Neural progenitor cell (in vitro differentiated cells): ENCODE measurements at regions not wholly inside any gene's neighbourhood (a gene's known extent, or its start where the extent isn't known, plus 50 kb on each side); places are given as distances from the start of the nearest gene placed in this dataset.
A peak's percentile ranks its signal among the peaks of the same experiment; 100 is the strongest.

ENCODE experiments used
- DNase-seq: peaks from one replicate; pipeline ENCODE4 v3.0.0-alpha.2; 2016; ENCODE audit warnings: low spot score
- H2AFZ ChIP-seq: fragments of 200-600 bp; sonication (generic); replicated peaks from 2 replicates; pipeline ENCODE4 v1.6.1; 2016; ENCODE audit warnings: antibody characterized with exemption
- H3F3A ChIP-seq: fragments of 200-600 bp; sonication (generic); 2 replicates; pipeline ENCODE4 v1.6.1; 2016; ENCODE audit warnings: antibody characterized with exemption, low read depth
- H3K27ac ChIP-seq: fragments of 200-600 bp; sonication (generic); 2 replicates; pipeline ENCODE4 v1.5.1; 2016; ENCODE audit warnings: mild to moderate bottlenecking
- H3K27me3 ChIP-seq: fragments of 200-600 bp; sonication (generic); 2 replicates; pipeline ENCODE4 v1.6.1; 2016; ENCODE audit warnings: mild to moderate bottlenecking, moderate library complexity
- H3K36me3 ChIP-seq: fragments of 200-600 bp; sonication (generic); 2 replicates; pipeline ENCODE4 v1.5.1; 2016
- H3K4me1 ChIP-seq: fragments of 200-600 bp; sonication (generic); 2 replicates; pipeline ENCODE4 v1.6.1; 2016; ENCODE audit warnings: mixed run types
- H3K4me2 ChIP-seq: fragments of 200-600 bp; sonication (generic); 2 replicates; pipeline ENCODE4 v1.6.1; 2016
- H3K4me3 ChIP-seq: fragments of 200-600 bp; sonication (generic); 2 replicates; pipeline ENCODE4 v1.5.1; 2016
- H3K79me2 ChIP-seq: fragments of 200-600 bp; sonication (generic); 2 replicates; pipeline ENCODE4 v1.6.1; 2016; ENCODE audit warnings: low read depth
- H3K9ac ChIP-seq: fragments of 200-600 bp; sonication (generic); 2 replicates; pipeline ENCODE4 v1.6.1; 2016
- H3K9me3 ChIP-seq: fragments of 200-600 bp; sonication (generic); 2 replicates; pipeline ENCODE4 v1.5.1; 2016; ENCODE audit warnings: low read depth
- H4K20me1 ChIP-seq: fragments of 200-600 bp; sonication (generic); 2 replicates; pipeline ENCODE4 v1.6.1; 2016; ENCODE audit warnings: low read depth
- H3K27ac Mint-ChIP-seq: 3 replicates; pipeline ENCODE4 v1.8.0; 2021; ENCODE audit warnings: mixed read lengths
- H3K27me3 Mint-ChIP-seq: 2 replicates; pipeline ENCODE4 v1.8.0; 2022; ENCODE audit warnings: low read depth, mild to moderate bottlenecking, inconsistent platforms, moderate library complexity, mixed read lengths; ENCODE audit not compliant: insufficient read depth
- H3K36me3 Mint-ChIP-seq: 3 replicates; pipeline ENCODE4 v1.8.0; 2021; ENCODE audit warnings: mixed read lengths
- H3K4me1 Mint-ChIP-seq: 3 replicates; pipeline ENCODE4 v1.8.0; 2021; ENCODE audit warnings: mixed read lengths
- H3K4me3 Mint-ChIP-seq: 3 replicates; pipeline ENCODE4 v1.8.0; 2021; ENCODE audit warnings: mild to moderate bottlenecking, moderate library complexity, mixed read lengths
- H3K9me3 Mint-ChIP-seq: 3 replicates; pipeline ENCODE4 v1.8.0; 2020; ENCODE audit warnings: mixed read lengths
- EZH2 ChIP-seq: fragments of 200-600 bp; sonication (generic); IDR thresholded peaks from 2 replicates; pipeline ENCODE4 v1.6.1; 2017; ENCODE audit warnings: antibody characterized with exemption, mild to moderate bottlenecking, moderate library complexity
- EZH2phosphoT487 ChIP-seq: fragments of 200-600 bp; sonication (generic); IDR thresholded peaks from 2 replicates; pipeline ENCODE4 v1.6.1; 2017; ENCODE audit warnings: antibody characterized with exemption
- TF ChIP-seq, protein P1 (sequence below): fragments of 200-600 bp; sonication (generic); IDR thresholded peaks from 2 replicates; pipeline ENCODE4 v1.5.1; 2017; ENCODE audit warnings: antibody characterized with exemption, mild to moderate bottlenecking

DNA sequence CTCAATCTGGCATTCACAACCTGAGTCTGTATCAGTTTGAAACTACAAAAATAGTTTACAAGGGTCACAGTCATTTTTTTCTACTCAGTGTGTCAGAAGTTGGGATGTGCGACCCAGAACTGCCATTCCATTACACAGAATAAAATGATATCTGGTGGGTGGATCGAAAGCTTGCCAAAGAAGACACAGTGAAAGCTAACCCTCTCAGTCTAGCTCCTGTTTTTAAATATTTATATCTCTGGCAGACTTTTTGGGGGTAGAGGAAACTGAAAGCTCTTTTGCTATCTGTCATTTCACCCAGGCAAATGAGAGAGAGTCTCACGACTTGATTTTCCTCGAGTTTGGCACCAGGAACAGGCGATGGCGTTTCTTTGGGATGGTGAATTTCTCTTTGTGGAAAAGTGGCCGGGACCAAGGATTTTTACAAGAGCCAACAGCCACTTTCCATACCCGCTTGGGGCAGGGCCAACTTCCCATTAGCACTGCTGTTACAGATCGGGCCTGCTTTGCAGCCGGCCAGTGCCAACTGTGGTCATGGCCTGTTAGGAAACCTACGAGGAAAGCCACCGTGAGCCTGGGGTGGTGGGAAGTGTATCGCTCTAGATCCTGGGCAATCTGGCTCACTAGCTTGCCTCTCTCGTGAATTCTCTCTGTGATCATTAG lies 185.5 kb upstream of the NFIA start:
- no peak overlapping the region for H2AFZ ChIP-seq
- H3K9ac ChIP-seq, result no peak overlapping the region
- TF ChIP-seq EZH2 (no peak), EZH2phosphoT487 (no peak)
- TF ChIP-seq, protein P1, sequence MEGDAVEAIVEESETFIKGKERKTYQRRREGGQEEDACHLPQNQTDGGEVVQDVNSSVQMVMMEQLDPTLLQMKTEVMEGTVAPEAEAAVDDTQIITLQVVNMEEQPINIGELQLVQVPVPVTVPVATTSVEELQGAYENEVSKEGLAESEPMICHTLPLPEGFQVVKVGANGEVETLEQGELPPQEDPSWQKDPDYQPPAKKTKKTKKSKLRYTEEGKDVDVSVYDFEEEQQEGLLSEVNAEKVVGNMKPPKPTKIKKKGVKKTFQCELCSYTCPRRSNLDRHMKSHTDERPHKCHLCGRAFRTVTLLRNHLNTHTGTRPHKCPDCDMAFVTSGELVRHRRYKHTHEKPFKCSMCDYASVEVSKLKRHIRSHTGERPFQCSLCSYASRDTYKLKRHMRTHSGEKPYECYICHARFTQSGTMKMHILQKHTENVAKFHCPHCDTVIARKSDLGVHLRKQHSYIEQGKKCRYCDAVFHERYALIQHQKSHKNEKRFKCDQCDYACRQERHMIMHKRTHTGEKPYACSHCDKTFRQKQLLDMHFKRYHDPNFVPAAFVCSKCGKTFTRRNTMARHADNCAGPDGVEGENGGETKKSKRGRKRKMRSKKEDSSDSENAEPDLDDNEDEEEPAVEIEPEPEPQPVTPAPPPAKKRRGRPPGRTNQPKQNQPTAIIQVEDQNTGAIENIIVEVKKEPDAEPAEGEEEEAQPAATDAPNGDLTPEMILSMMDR, result no peak
- H3K4me1 ChIP-seq, result peaks cover 53% of the 10 kb centered on the region
- no peaks in the 10 kb centered on the region for H3K9me3 ChIP-seq
- no peak overlapping the region for H3K4me3 ChIP-seq
- H3K79me2 ChIP-seq, result no peaks in the 10 kb centered on the region
- Mint-ChIP-seq H3K4me3 (no peak overlapping the region), H3K36me3 (no peaks in the 10 kb centered on the region), H3K27ac (peak overlapping the region; percentile 93), H3K27me3 (peaks cover 5% of the 10 kb centered on the region), H3K4me1 (peaks cover 54% of the 10 kb centered on the region), H3K9me3 (no peaks in the 10 kb centered on the region)
- no peaks in the 10 kb centered on the region for H3K27me3 ChIP-seq
- peaks cover 43% of the 10 kb centered on the region for H3F3A ChIP-seq
- peak overlapping the region; percentile 83 for H3K27ac ChIP-seq
- H4K20me1 ChIP-seq, result no peaks in the 10 kb centered on the region
- no peak for DNase-seq
- H3K4me2 ChIP-seq, result no peak overlapping the region
- no peaks in the 10 kb centered on the region for H3K36me3 ChIP-seq

DNA sequence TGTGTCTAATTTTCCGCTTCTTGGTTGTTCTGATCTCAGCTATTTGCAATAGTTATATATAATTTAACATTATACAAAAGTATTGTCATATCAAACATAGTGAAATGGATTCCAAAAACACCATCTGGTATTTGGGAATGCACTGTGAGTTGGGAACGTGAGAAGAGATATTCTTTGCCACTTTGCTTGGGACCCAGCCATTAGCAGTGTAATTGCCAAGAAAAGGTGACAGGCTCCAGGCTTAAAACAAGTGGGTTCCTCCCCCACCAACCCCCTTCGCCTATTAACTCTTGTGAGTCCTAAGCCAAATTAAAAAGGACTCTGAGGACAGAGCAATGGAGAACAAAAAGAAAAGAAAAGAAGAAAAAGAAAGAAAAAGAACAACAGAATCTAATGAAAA lies 186.7 kb upstream of the NFIA start:
- Mint-ChIP-seq H3K9me3 (no peaks in the 10 kb centered on the region), H3K27me3 (peaks cover 5% of the 10 kb centered on the region), H3K36me3 (no peaks in the 10 kb centered on the region), H3K27ac (peak overlapping the region; percentile 85), H3K4me1 (peaks cover 65% of the 10 kb centered on the region), H3K4me3 (peak overlapping the region; percentile 17)
- Histone ChIP-seq H3K27me3 (no peaks in the 10 kb centered on the region), H3K9ac (no peak overlapping the region), H3K27ac (peak overlapping the region; percentile 83), H3K79me2 (no peaks in the 10 kb centered on the region), H4K20me1 (no peaks in the 10 kb centered on the region), H3K9me3 (no peaks in the 10 kb centered on the region), H3K4me1 (peaks cover 65% of the 10 kb centered on the region), H3K4me3 (no peak overlapping the region), H2AFZ (no peak overlapping the region), H3K4me2 (peak overlapping the region; percentile 63), H3F3A (peaks cover 43% of the 10 kb centered on the region), H3K36me3 (no peaks in the 10 kb centered on the region)
- peak; percentile 63 for DNase-seq
- TF ChIP-seq, protein P1, result no peak
- TF ChIP-seq EZH2phosphoT487 (no peak), EZH2 (no peak)

DNA sequence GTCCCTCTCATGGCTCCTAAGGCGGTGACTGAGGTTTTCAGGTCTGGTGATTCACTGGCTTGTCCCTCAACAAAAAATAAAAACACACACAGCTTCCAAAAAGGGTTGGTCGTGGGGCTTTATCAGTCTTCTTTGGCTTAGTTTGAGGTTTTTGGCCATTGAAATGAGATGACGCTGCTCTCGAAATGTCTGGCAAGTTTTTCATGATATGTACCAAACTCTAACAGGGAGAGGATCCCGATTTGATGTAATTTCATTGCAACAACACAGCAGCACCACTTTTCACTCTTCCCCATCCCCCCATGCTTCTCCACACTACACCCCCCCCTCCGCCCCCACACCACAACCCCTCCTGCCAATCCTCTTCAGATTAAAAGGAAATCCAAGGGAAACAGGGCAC lies 187.1 kb upstream of the NFIA start:
- Histone ChIP-seq H3K9me3 (no peaks in the 10 kb centered on the region), H3K4me3 (no peak overlapping the region), H3K36me3 (no peaks in the 10 kb centered on the region), H3K27ac (peak overlapping the region; percentile 83), H2AFZ (peak overlapping the region; percentile 65), H3K79me2 (no peaks in the 10 kb centered on the region), H3K4me2 (peak overlapping the region; percentile 63), H3K27me3 (no peaks in the 10 kb centered on the region), H3K4me1 (peaks cover 69% of the 10 kb centered on the region), H3F3A (peaks cover 43% of the 10 kb centered on the region), H4K20me1 (no peaks in the 10 kb centered on the region), H3K9ac (no peak overlapping the region)
- TF ChIP-seq EZH2phosphoT487 (no peak), EZH2 (no peak)
- TF ChIP-seq, protein P1, result no peak
- peak; percentile 27 for DNase-seq
- Mint-ChIP-seq H3K27ac (peak overlapping the region; percentile 94), H3K4me1 (peaks cover 65% of the 10 kb centered on the region), H3K4me3 (no peak overlapping the region), H3K36me3 (no peaks in the 10 kb centered on the region), H3K9me3 (no peaks in the 10 kb centered on the region), H3K27me3 (peaks cover 5% of the 10 kb centered on the region)
